ENCODE measurements at regions not wholly inside any gene's neighbourhood (a gene's known extent, or its start where the extent isn't known, plus 50 kb on each side); places are given as distances from the start of the nearest gene placed in this dataset.

GRCh38 chr7:149642589-149642988 lies 130.8 kb downstream of the ZNF467 start:
- TF ChIP-seq RXRA (IDR thresholded peaks at IDR 0.05; ENCODE audit: borderline replicate concordance, low read depth) (no peak), CTCF (IDR thresholded peaks at IDR 0.05) (no peak), TAF1 (IDR thresholded peaks at IDR 0.05; ENCODE audit: borderline replicate concordance, low read depth, low read length) (no peak), MAX (IDR thresholded peaks at IDR 0.05; ENCODE audit: low read depth) (no peak), RCOR1 (IDR thresholded peaks at IDR 0.05; ENCODE audit: low read length) (no peak), GABPA (IDR thresholded peaks at IDR 0.05; ENCODE audit: low read depth) (no peak), USF2 (IDR thresholded peaks at IDR 0.05; ENCODE audit: borderline replicate concordance, low read depth, low read length) (no peak), NRF1 (IDR thresholded peaks at IDR 0.05; ENCODE audit: low read depth, low read length) (no peak), JUND (IDR thresholded peaks at IDR 0.05) (no peak), NFIC (IDR thresholded peaks at IDR 0.05; ENCODE audit: borderline replicate concordance) (no peak), MXI1 (IDR thresholded peaks at IDR 0.05; ENCODE audit: low read depth, low read length) (no peak), CHD2 (IDR thresholded peaks at IDR 0.05; ENCODE audit: low read length, partially characterized antibody) (no peak)
